ENCODE measurements at regions not wholly inside any gene's neighbourhood (a gene's known extent, or its start where the extent isn't known, plus 50 kb on each side); places are given as distances from the start of the nearest gene placed in this dataset.

- TF ChIP-seq USF2 (IDR thresholded peaks at IDR 0.05; ENCODE audit: borderline replicate concordance, low read depth, low read length), result no peak
These were observed 224.1 kb upstream of the MYLIP start (continued) for GRCh38 chr6:15904651-15905376.

- Histone ChIP-seq H3K4me3 (ENCODE audit: low read depth in 2 of 2, low read length in 1 of 2) (no peak overlapping the region), H3F3A (replicated peaks; ENCODE audit: insufficient read depth) (no peaks in the 10 kb centered on the region), H3K4me1 (ENCODE audit: control insufficient read depth in 1 of 2, insufficient read depth in 2 of 2, low read depth in 1 of 2, low read length in 1 of 2) (no peaks in the 10 kb centered on the region), H2AFZ (ENCODE audit: low read depth) (no peak overlapping the region), H3K4me2 (no peak overlapping the region), H3K9me3 (no peaks in the 10 kb centered on the region), H3K36me3 (replicated peaks in 1 of 2; ENCODE audit: control insufficient read depth in 1 of 2, insufficient read depth in 2 of 2, low read length in 1 of 2) (no peaks in the 10 kb centered on the region), H4K20me1 (ENCODE audit: insufficient read depth) (no peaks in the 10 kb centered on the region), H3K79me2 (ENCODE audit: insufficient read depth) (no peaks in the 10 kb centered on the region), H3K27me3 (ENCODE audit: insufficient read depth) (no peaks in the 10 kb centered on the region), H3K9ac (no peak overlapping the region), H3K9me2 (no peaks in the 10 kb centered on the region), H3K27ac (ENCODE audit: low read depth in 2 of 2, low read length in 1 of 2) (no peak overlapping the region)
- no peak for DNase-seq
- 53% methylated on average over 13 of the region's 13 CpGs for WGBS (ENCODE audit: low lambda C conversion rate)
- ChIA-PET CTCF (interaction anchor here (0.6 to 1.6 kb wide), 2 partner anchors 16 to 210 kb away, joined by 3 read pairs; no protein-coding TSS in a partner anchor), POLR2A (no interaction called here)
- TF ChIP-seq POLR2AphosphoS5 (IDR thresholded peaks at IDR 0.05; ENCODE audit: low read depth, low read length) (no peak), MXI1 (IDR thresholded peaks at IDR 0.05; ENCODE audit: low read depth, low read length) (no peak), GABPA (IDR thresholded peaks at IDR 0.05; ENCODE audit: low read depth) (no peak), SMC3 (IDR thresholded peaks at IDR 0.05; ENCODE audit: low read depth, low read length) (no peak), JUND (IDR thresholded peaks at IDR 0.05) (no peak), FOXM1 (IDR thresholded peaks at IDR 0.05; ENCODE audit: low read depth) (no peak), REST (IDR thresholded peaks at IDR 0.05; ENCODE audit: low read depth, low read length) (no peak), RFX5 (IDR thresholded peaks at IDR 0.05; ENCODE audit: low read length) (no peak), RCOR1 (IDR thresholded peaks at IDR 0.05; ENCODE audit: low read length) (no peak), USF2 (IDR thresholded peaks at IDR 0.05; ENCODE audit: borderline replicate concordance, low read depth, low read length) (no peak), TAF1 (IDR thresholded peaks at IDR 0.05; ENCODE audit: borderline replicate concordance, low read depth, low read length) (no peak), MAX (IDR thresholded peaks at IDR 0.05; ENCODE audit: low read depth) (no peak), NFIC (IDR thresholded peaks at IDR 0.05; ENCODE audit: borderline replicate concordance) (no peak), RXRA (IDR thresholded peaks at IDR 0.05; ENCODE audit: borderline replicate concordance, low read depth) (no peak)
These were observed 227.5 kb upstream of the MYLIP start for GRCh38 chr6:15901141-15902115.
